GM23338 (cell line): ENCODE measurements at regions not wholly inside any gene's neighbourhood (a gene's known extent, or its start where the extent isn't known, plus 50 kb on each side); places are given as distances from the start of the nearest gene placed in this dataset.

ENCODE experiments used
- ATAC-seq: fragments of 200-7000 bp; cut with Tn5 transposase; 3 replicates; pipeline ENCODE4 v1.9.1; 2020
- DNase-seq: peaks from one replicate; pipeline ENCODE4 v3.0.0-alpha.2; 2015; ENCODE audit warnings: low spot score
- H2AFZ ChIP-seq: fragments of 200-600 bp; sonication (generic); 2 replicates; pipeline ENCODE4 v1.8.0; 2016; ENCODE audit warnings: antibody characterized with exemption, mild to moderate bottlenecking, moderate library complexity
- H3F3A ChIP-seq: fragments of 200-600 bp; sonication (generic); replicated peaks from 2 replicates; pipeline ENCODE4 v1.8.0; 2017; ENCODE audit warnings: antibody characterized with exemption, mixed run types, low read depth
- H3K27ac ChIP-seq: fragments of 200-600 bp; sonication (generic); 2 replicates; pipeline ENCODE4 v1.6.1; 2016; ENCODE audit warnings: low read depth
- H3K27me3 ChIP-seq: fragments of 200-600 bp; sonication (generic); 2 replicates; pipeline ENCODE4 v1.8.0; 2016; ENCODE audit warnings: mild to moderate bottlenecking, mixed run types, moderate library complexity; ENCODE audit not compliant: insufficient read depth
- H3K36me3 ChIP-seq: fragments of 200-600 bp; sonication (generic); 2 replicates; pipeline ENCODE4 v1.8.0; 2016; ENCODE audit warnings: mild to moderate bottlenecking; ENCODE audit not compliant: insufficient read depth
- H3K4me1 ChIP-seq: fragments of 200-600 bp; sonication (generic); 2 replicates; pipeline ENCODE4 v1.8.0; 2016; ENCODE audit warnings: mild to moderate bottlenecking, moderate library complexity; ENCODE audit not compliant: insufficient read depth
- H3K4me2 ChIP-seq: fragments of 200-600 bp; sonication (generic); 2 replicates; pipeline ENCODE4 v1.7.1; 2017; ENCODE audit warnings: mixed run types
- H3K4me3 ChIP-seq: fragments of 200-600 bp; sonication (generic); 2 replicates; pipeline ENCODE4 v1.6.1; 2016; ENCODE audit warnings: mixed run types
- H3K79me2 ChIP-seq: fragments of 200-600 bp; sonication (generic); replicated peaks from 2 replicates; pipeline ENCODE4 v1.8.0; 2017; ENCODE audit warnings: mild to moderate bottlenecking; ENCODE audit not compliant: insufficient read depth
- H3K9me2 ChIP-seq: fragments of 200-600 bp; sonication (generic); 2 replicates; pipeline ENCODE4 v1.8.0; 2017; ENCODE audit not compliant: insufficient read depth
- H4K20me1 ChIP-seq: fragments of 200-600 bp; sonication (generic); replicated peaks from 2 replicates; pipeline ENCODE4 v1.8.0; 2017; ENCODE audit warnings: mild to moderate bottlenecking; ENCODE audit not compliant: insufficient read depth
- H3K27ac Mint-ChIP-seq: 2 replicates; pipeline ENCODE4 v1.8.0; 2020; ENCODE audit warnings: inconsistent platforms, mild to moderate bottlenecking, moderate library complexity, mixed read lengths
- H3K27me3 Mint-ChIP-seq: 3 replicates; pipeline ENCODE4 v1.8.0; 2022; ENCODE audit warnings: low read depth, mild to moderate bottlenecking, moderate library complexity, mixed read lengths, inconsistent platforms; ENCODE audit not compliant: insufficient read depth, poor library complexity
- H3K36me3 Mint-ChIP-seq: 3 replicates; pipeline ENCODE4 v1.8.0; 2021; ENCODE audit warnings: low read depth, mild to moderate bottlenecking, inconsistent platforms, moderate library complexity, mixed read lengths
- H3K4me1 Mint-ChIP-seq: 3 replicates; pipeline ENCODE4 v1.8.0; 2020; ENCODE audit warnings: mild to moderate bottlenecking, inconsistent platforms, mixed read lengths
- H3K4me3 Mint-ChIP-seq: 3 replicates; pipeline ENCODE4 v1.8.0; 2021; ENCODE audit warnings: moderate library complexity, mild to moderate bottlenecking, inconsistent platforms, mixed read lengths
- H3K9me3 Mint-ChIP-seq: 3 replicates; pipeline ENCODE4 v1.8.0; 2020; ENCODE audit warnings: moderate library complexity, mild to moderate bottlenecking, inconsistent platforms, mixed read lengths
- CREB1 ChIP-seq: fragments of 250-450 bp; sonication (Bioruptor Pico); IDR thresholded peaks from 2 replicates; pipeline ENCODE4 v1.5.0; 2020; ENCODE audit warnings: low read depth, mild to moderate bottlenecking, moderate library complexity
- EZH2 ChIP-seq: fragments of 200-600 bp; sonication (generic); IDR thresholded peaks from one replicate; pipeline ENCODE4 v1.8.0; 2017; ENCODE audit warnings: antibody characterized with exemption, mild to moderate bottlenecking, low read depth; ENCODE audit not compliant: unreplicated experiment
- EZH2phosphoT487 ChIP-seq: fragments of 200-600 bp; sonication (generic); IDR thresholded peaks from one replicate; pipeline ENCODE4 v1.8.1; 2018; ENCODE audit warnings: antibody characterized with exemption; ENCODE audit not compliant: unreplicated experiment
- JUNB ChIP-seq: IDR thresholded peaks from one replicate; pipeline ENCODE4 v1.6.1; 2016; ENCODE audit warnings: antibody characterized with exemption; ENCODE audit not compliant: unreplicated experiment
- NANOG ChIP-seq: IDR thresholded peaks from 2 replicates; pipeline ENCODE4 v1.6.1; 2016; ENCODE audit warnings: antibody characterized with exemption, borderline replicate concordance
- STAT1 ChIP-seq: IDR thresholded peaks from one replicate; pipeline ENCODE4 v1.6.1; 2016; ENCODE audit warnings: antibody characterized with exemption; ENCODE audit not compliant: unreplicated experiment
- ZNF114 ChIP-seq: fragments of 250-450 bp; sonication (Bioruptor Pico); IDR thresholded peaks from 2 replicates; pipeline ENCODE4 v1.5.0; 2020; ENCODE audit warnings: mild to moderate bottlenecking, moderate library complexity
- TF ChIP-seq, protein P1 (sequence below): IDR thresholded peaks from 2 replicates; pipeline ENCODE4 v1.6.1; 2016; ENCODE audit warnings: antibody characterized with exemption
- TF ChIP-seq, protein P2 (sequence below): IDR thresholded peaks from one replicate; pipeline ENCODE4 v1.6.1; 2018; ENCODE audit warnings: antibody characterized with exemption; ENCODE audit not compliant: unreplicated experiment

GRCh38 chr20:19125508-19125907 lies 86.9 kb upstream of the SLC24A3 start:
- TF ChIP-seq ZNF114 (CRISPR knock-in tag) (no peak), STAT1 (no peak), EZH2phosphoT487 (no peak), NANOG (no peak), EZH2 (no peak), JUNB (no peak)
- TF ChIP-seq, protein P1, sequence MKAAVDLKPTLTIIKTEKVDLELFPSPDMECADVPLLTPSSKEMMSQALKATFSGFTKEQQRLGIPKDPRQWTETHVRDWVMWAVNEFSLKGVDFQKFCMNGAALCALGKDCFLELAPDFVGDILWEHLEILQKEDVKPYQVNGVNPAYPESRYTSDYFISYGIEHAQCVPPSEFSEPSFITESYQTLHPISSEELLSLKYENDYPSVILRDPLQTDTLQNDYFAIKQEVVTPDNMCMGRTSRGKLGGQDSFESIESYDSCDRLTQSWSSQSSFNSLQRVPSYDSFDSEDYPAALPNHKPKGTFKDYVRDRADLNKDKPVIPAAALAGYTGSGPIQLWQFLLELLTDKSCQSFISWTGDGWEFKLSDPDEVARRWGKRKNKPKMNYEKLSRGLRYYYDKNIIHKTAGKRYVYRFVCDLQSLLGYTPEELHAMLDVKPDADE = no peak
- Histone ChIP-seq H3K27me3 (no peaks in the 10 kb centered on the region), H3K4me3 (no peak overlapping the region), H3F3A (no peaks in the 10 kb centered on the region), H3K27ac (no peak overlapping the region), H3K36me3 (no peaks in the 10 kb centered on the region), H3K9me2 (no peaks in the 10 kb centered on the region), H2AFZ (no peak overlapping the region), H3K4me1 (no peaks in the 10 kb centered on the region), H4K20me1 (no peaks in the 10 kb centered on the region), H3K79me2 (no peaks in the 10 kb centered on the region), H3K4me2 (no peak overlapping the region)
- Mint-ChIP-seq H3K4me1 (no peaks in the 10 kb centered on the region), H3K9me3 (no peaks in the 10 kb centered on the region; the same call in 2 of the 3 replicates), H3K4me3 (no peak overlapping the region), H3K36me3 (no peaks in the 10 kb centered on the region), H3K27ac (no peak overlapping the region), H3K27me3 (no peaks in the 10 kb centered on the region)
- ATAC-seq = no peak
- no peak for DNase-seq

- Histone ChIP-seq H3F3A (no peaks in the 10 kb centered on the region), H3K27me3 (no peaks in the 10 kb centered on the region), H3K4me2 (no peak overlapping the region), H3K27ac (no peak overlapping the region), H3K9me2 (no peaks in the 10 kb centered on the region), H3K36me3 (no peaks in the 10 kb centered on the region), H3K4me1 (no peaks in the 10 kb centered on the region), H2AFZ (no peak overlapping the region), H3K79me2 (no peaks in the 10 kb centered on the region), H4K20me1 (no peaks in the 10 kb centered on the region), H3K4me3 (no peak overlapping the region)
- no peaks in the 10 kb centered on the region for H3K36me3 Mint-ChIP-seq
- no peak overlapping the region for H3K4me3 Mint-ChIP-seq
- peaks cover 2% of the 10 kb centered on the region for H3K27me3 Mint-ChIP-seq
- TF ChIP-seq, protein P2, sequence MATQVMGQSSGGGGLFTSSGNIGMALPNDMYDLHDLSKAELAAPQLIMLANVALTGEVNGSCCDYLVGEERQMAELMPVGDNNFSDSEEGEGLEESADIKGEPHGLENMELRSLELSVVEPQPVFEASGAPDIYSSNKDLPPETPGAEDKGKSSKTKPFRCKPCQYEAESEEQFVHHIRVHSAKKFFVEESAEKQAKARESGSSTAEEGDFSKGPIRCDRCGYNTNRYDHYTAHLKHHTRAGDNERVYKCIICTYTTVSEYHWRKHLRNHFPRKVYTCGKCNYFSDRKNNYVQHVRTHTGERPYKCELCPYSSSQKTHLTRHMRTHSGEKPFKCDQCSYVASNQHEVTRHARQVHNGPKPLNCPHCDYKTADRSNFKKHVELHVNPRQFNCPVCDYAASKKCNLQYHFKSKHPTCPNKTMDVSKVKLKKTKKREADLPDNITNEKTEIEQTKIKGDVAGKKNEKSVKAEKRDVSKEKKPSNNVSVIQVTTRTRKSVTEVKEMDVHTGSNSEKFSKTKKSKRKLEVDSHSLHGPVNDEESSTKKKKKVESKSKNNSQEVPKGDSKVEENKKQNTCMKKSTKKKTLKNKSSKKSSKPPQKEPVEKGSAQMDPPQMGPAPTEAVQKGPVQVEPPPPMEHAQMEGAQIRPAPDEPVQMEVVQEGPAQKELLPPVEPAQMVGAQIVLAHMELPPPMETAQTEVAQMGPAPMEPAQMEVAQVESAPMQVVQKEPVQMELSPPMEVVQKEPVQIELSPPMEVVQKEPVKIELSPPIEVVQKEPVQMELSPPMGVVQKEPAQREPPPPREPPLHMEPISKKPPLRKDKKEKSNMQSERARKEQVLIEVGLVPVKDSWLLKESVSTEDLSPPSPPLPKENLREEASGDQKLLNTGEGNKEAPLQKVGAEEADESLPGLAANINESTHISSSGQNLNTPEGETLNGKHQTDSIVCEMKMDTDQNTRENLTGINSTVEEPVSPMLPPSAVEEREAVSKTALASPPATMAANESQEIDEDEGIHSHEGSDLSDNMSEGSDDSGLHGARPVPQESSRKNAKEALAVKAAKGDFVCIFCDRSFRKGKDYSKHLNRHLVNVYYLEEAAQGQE = no peak
- TF ChIP-seq EZH2phosphoT487 (no peak), CREB1 (CRISPR knock-in tag) (no peak)
- H3K9me3 Mint-ChIP-seq = peaks cover under 1% of the 10 kb centered on the region; the same call in 2 of the 3 replicates
- DNase-seq = no peak
- H3K4me1 Mint-ChIP-seq = no peaks in the 10 kb centered on the region
- ATAC-seq = no peak
- H3K27ac Mint-ChIP-seq = no peak overlapping the region
Measured at GRCh38 chr20:19129306-19129705, 83.1 kb upstream of the SLC24A3 start.
